ENCODE measurements at regions not wholly inside any gene's neighbourhood (a gene's known extent, or its start where the extent isn't known, plus 50 kb on each side); places are given as distances from the start of the nearest gene placed in this dataset.
"Not testable (repeated sequence)": the region's sequence is repeated elsewhere in the genome, so short reads cannot be mapped to it uniquely, and the experiment has no call there.

DNA sequence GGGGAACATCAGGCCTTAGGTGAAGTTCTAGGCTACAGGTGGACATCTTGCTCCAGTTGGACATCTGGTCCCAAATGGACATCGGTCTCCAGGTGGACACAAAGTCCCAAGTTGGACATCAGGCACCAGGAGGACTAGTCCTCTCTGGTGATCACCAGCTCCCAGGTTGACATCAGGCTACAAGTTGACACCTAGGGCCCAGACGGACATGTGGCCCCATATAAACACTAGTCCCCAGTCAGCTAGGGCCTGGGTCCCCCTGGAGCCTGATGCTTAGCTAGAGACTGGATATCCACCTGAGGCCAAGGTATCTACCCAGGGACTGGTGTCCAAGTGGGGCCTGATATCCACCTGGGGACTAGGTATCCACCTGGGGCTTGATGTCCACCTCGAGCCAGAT is 75.8 kb upstream of the ZNF337 start:
- DNase-seq: not testable (repeated sequence)

DNA sequence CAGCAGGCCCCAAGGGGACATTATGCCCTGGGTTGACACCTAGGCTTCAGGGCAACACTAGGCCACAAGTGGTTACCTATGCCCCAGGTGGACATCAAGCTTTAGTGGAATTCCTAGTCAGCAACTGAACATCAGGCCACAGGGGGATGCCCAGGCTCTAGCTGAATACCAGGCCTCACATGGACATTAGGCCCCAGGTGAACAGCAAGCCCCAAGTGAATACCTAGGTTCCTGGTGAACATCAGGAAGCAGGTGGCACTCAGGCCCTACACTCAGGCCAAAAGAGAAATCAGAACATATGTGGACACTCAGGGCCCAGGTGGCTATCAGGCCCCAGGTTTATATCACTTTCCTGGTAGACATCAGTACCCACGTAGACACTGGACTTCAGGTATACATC is 75.2 kb upstream of the ZNF337 start:
- not testable (repeated sequence) for DNase-seq

DNA sequence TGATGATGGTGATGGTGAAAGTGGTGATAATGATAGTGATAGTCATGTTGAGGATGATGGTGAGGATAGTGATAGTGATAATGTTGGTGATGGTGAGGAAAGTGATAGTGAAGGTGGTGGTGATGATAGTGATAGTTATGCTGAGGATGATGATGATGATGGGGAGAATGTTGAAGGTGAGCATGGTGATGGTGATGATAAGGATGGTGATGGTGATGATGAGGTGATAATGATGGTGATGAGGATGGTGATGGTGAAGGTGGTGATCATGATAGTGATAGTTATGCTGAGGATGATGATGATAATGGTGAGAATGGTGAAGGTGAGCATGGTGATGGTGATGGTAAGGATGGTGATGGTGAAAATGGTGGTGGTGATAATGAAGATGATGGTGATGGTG is 64.9 kb upstream of the ZNF337 start:
- DNase-seq: no peak

DNA sequence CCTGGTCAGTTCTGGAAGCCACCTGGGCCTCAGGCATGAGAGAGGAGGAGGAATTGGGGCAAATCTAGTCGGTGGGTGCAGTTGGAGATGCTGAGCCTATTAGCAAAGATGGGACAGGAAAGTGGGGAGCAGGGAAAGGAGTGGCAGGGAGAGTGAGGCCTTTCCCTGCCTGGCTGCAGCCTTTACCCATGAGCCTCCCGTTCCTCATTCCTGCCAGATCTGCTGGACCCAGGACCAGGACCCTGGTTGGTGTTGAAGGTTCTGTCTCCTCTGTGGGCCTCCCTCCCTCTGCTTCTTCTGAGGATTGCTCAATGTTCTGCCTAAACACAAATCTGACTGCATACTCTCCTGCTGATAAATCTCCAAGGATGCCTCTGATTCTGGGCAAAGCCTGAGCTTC is 64.4 kb upstream of the ZNF337 start:
- DNase-seq: not testable (repeated sequence)

DNA sequence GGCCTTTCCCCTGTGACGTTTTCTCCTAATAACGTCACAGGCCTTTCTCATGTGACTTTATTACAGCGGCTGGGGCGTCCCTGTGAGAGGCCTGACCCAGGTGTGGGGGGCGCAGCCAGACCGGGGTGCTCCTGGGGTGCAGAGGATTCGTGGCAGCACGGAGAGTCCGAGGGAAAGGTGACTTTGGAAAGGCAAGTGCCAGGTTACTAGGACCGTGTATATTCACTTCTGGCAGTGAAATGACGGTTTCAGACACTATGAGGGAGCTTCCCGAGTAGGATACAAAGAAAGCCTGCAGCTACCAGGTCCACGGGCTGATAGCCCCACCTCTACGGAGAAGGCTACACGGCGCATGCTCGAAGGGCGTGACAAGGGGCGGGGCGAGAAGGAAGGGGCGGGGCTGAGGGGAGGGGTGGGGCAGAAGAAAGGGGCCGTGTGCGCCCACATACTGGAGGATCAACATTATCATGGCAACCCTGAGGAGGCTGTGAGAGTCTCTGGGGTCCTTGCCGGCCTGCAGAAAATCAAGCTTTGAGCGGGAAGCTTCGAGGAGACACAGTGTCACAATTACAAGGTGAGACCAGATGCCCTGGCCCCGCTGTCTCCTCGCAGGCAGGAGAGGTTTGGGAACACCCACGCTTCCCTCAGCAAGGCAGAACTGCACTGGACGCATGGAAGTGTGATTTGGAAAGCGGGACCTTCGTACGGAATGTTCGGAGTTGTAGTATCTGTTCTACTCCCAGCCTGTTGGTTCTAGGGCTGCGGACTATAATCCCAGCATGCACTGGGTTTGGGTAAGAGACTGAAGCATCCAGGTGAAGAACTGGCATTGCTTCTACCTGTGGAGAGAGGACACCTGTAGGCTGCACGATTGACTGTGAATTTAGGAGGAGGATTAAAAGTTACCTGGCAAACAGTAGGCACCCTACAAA is 54.4 kb upstream of the ZNF337 start:
- DNase-seq: no peak

DNA sequence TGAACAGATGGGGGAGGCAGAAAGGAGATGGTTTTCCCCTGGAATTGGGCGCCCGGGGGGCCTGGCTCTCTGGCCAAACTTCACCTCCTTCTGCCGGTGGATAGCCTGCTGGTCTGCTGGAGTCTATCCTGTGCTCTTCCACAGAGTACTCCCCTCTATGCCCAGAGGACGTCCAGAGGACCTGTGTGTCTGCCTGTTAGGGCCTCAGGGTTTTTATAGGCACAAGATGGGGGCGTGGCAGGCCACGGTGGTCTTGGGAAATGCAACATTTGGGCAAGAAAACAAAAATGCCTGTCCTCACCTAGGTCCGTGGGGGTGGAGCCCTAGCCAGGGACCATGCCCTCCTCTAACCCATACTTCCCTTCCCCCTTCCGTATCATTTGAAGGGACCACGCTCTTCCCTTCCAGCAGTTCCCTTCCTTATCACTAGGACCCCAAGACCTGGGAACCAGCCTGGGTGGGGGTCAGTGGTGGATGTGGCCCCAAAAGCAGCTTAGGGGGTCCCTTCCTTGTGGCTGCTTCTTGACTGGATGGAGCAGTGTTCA is 53.6 kb upstream of the ZNF337 start:
- DNase-seq: no peak

DNA sequence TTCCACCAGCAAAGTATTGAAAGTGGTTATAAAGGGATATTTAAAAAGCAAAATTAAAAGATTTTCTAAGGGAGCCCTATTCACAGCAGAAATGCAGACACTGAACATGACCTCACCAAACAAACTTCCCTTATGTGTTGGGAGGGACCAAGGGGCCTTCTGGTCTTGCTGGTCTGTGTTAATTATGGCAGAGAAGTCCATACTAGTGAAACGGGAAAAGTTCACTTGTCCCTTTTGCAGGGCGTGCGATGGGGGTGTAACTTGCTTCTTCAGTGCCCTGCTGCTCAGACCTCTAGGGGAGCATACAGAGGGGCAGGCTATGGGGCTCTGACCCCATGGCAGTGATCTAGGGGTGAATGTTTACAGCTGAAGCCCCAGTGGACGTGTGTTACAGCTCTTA is 53.0 kb upstream of the ZNF337 start:
- no peak for DNase-seq
